ENCODE measurements at regions not wholly inside any gene's neighbourhood (a gene's known extent, or its start where the extent isn't known, plus 50 kb on each side); places are given as distances from the start of the nearest gene placed in this dataset.

DNA sequence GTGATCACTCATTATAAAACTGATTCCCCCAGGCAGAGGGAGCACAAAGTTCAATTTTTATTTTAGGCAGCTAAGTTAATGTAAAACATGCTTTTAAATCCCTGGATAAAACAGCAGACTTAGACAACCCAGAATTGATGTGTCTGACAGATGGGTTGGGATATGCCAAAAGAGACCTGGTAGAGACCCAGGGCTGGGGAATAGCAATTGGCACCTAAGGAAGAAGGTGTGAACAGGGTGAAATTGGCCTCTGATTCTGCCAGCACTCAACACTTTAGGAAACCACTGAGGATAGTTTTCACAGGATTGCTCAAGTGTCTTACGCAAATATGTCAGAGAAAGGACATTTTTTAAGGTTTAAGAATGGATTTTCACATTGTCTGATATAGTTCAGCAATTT, 938.2 kb upstream of the CDH8 start:
- DNase-seq (ENCODE audit: low spot score): no peak
- H3K27ac ChIP-seq: no peak overlapping the region
- TF ChIP-seq, protein P1, sequence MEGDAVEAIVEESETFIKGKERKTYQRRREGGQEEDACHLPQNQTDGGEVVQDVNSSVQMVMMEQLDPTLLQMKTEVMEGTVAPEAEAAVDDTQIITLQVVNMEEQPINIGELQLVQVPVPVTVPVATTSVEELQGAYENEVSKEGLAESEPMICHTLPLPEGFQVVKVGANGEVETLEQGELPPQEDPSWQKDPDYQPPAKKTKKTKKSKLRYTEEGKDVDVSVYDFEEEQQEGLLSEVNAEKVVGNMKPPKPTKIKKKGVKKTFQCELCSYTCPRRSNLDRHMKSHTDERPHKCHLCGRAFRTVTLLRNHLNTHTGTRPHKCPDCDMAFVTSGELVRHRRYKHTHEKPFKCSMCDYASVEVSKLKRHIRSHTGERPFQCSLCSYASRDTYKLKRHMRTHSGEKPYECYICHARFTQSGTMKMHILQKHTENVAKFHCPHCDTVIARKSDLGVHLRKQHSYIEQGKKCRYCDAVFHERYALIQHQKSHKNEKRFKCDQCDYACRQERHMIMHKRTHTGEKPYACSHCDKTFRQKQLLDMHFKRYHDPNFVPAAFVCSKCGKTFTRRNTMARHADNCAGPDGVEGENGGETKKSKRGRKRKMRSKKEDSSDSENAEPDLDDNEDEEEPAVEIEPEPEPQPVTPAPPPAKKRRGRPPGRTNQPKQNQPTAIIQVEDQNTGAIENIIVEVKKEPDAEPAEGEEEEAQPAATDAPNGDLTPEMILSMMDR (IDR thresholded peaks at IDR 0.05): no peak
- no peak overlapping the region for H3K4me3 ChIP-seq

DNA sequence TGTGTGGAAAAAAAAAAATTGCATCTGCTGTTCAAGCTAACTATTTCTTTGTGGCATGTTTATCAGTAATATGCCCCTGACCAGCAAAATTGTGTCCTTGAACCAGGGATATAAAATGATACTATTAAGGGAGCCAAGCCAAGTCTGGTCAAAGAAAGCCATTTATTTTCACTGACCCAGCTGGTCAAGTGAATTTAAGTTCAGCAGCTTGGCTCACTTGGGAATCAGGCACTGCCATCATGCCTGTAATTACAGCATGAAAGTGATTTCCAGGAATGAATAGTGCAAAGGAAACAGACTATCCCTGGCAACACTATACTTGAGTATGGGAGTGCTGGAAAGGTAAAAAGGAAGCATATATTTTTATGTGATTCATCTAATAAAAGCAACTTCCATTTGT, 934.6 kb upstream of the CDH8 start:
- TF ChIP-seq, protein P1 (IDR thresholded peaks at IDR 0.05): no peak
- Histone ChIP-seq H3K4me3 (no peak overlapping the region), H3K27ac (no peak overlapping the region)
- no peak for DNase-seq (ENCODE audit: low spot score)

DNA sequence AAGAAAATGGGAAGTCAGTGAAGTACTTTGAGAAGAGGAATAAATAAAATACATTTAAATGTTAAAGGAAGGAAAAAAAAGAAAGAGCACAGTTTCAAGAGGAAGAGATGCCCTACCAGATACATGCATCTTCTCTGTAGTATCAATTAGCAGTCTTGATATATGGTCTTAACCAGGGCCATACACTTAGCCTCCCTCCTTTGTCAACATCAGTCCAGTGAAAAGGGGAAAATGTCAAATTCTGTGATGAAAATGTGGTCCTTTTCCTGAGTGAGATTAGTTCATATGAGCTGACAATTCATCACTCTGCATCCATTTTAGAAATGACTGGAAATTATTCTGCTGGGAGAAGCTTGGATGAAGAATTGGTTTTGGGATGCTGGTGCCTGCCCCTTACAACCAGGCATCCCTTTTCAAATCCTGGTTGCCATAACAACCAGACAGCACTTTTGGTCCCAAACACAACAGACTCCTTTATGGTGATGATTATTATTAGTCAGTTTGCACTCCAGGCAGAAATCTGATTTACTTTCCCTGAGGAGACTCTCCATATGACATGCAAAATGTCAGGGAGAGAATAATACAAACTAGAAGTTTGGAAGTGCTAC, 933.6 kb upstream of the CDH8 start:
- Histone ChIP-seq H3K4me3 (no peak overlapping the region), H3K27ac (no peak overlapping the region)
- TF ChIP-seq, protein P1 (IDR thresholded peaks at IDR 0.05): no peak
- DNase-seq (ENCODE audit: low spot score): no peak

DNA sequence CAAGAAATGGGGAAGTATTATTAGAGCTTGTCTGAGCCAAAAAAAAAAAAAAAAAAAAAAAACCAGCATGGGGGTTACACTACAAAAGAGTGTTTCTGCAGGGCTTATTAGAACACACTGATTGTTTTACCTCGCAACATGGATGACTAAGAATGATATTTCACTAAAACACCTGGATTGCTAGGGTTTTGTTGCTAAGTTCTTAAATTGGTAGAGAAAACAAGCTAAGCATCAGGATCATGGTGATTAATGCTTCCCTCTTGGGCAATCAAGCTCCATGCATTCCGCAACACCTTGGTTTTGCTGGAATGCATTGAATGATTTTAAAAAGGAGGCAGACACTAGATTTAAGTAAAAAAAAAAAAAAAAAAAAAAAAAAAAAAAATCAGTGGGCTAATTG, 931.4 kb upstream of the CDH8 start:
- Histone ChIP-seq H3K4me3 (no peak overlapping the region), H3K27ac (no peak overlapping the region)
- TF ChIP-seq, protein P1 (IDR thresholded peaks at IDR 0.05): no peak
- no peak for DNase-seq (ENCODE audit: low spot score)

DNA sequence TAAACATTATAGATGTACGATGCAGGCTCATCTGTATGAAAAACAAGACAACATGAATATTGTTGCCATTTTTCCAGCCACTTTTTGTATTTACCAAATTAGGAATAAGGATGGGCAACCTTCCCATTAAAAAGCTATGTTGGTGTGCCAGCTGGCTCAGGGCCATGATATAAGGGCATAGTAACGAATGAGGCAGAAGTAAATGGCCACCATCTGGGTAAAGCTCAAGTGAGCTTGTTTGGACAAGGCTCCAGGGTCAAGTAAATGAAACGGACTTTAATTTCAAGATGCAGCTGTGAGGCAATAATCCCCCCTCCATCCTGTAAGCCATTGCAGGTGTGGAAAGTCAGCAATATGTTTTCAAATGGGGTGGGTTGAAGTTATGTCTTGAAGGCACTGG, 930.9 kb upstream of the CDH8 start:
- TF ChIP-seq, protein P1 (IDR thresholded peaks at IDR 0.05): no peak
- Histone ChIP-seq H3K27ac (no peak overlapping the region), H3K4me3 (no peak overlapping the region)
- no peak for DNase-seq (ENCODE audit: low spot score)

DNA sequence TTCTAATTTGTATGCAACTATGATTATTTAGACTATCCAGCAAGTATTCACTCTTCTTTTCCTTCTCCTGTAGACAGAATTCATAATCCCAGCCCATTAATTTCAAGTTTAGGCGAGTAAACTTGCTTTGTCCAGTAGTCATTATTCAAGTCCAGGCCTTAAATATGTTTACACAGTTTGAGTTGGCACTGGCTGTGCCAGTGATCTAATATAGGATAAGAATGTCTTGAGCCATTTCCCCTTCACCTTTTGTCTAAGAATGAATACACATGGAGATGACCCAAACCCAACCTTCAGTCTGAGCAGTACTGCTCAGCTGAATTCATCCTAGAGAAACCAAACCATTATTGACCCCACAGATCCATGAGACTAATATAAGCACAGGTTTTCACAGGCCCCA, 930.4 kb upstream of the CDH8 start:
- DNase-seq (ENCODE audit: low spot score): no peak
- no peak overlapping the region for H3K4me3 ChIP-seq
- TF ChIP-seq, protein P1 (IDR thresholded peaks at IDR 0.05): no peak
- no peak overlapping the region for H3K27ac ChIP-seq

DNA sequence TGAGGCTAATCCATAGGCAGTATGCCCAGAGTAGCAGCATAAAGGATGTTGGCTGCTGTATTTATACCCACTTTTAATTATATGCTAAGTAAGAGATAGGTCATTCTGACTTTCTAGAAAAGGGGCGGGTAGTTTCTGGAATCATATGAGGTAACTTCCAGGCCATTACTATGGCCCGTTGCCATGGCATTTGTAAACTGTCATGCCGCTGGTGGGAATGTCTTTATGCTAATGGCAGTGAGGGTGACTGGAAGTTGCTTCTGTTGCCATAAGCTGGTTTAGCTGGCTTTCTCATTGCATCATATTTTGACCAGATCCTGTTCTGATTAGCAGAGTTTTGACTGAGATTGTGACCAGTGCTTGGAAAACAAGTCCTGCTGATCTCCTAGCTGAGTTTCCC, 929.6 kb upstream of the CDH8 start:
- H3K27ac ChIP-seq: no peak overlapping the region
- TF ChIP-seq, protein P1 (IDR thresholded peaks at IDR 0.05): no peak
- no peak overlapping the region for H3K4me3 ChIP-seq
- DNase-seq (ENCODE audit: low spot score): no peak
